Calu3 (cell line): ENCODE measurements at regions not wholly inside any gene's neighbourhood (a gene's known extent, or its start where the extent isn't known, plus 50 kb on each side); places are given as distances from the start of the nearest gene placed in this dataset.

Source experiments
- BruUV-seq: library from RNA; stranded (reverse); fragments of 400-500 nt; replicated peaks from 2 replicates; lab custom pipeline; 2021; lab: Mats Ljungman, UMichigan
- CTCF ChIA-PET: fragments of 300-600 bp; sonication (Branson Sonifier 250); formaldehyde crosslinking; loops from one replicate; lab custom pipeline; 2022; ENCODE audit warnings: antibody characterized with exemption; lab: Charles Lee
- DNase-seq: peaks from one replicate; pipeline ENCODE4 v3.0.0; 2022
- H3K27ac Mint-ChIP-seq: one replicate; pipeline ENCODE4 v1.8.0; 2022; ENCODE audit warnings: mixed read lengths; ENCODE audit not compliant: unreplicated experiment
- H3K27me3 Mint-ChIP-seq: one replicate; pipeline ENCODE4 v1.8.0; 2022; ENCODE audit warnings: mixed read lengths; ENCODE audit not compliant: unreplicated experiment
- H3K36me3 Mint-ChIP-seq: one replicate; pipeline ENCODE4 v1.8.0; 2022; ENCODE audit warnings: mild to moderate bottlenecking, moderate library complexity, mixed read lengths; ENCODE audit not compliant: insufficient read depth, unreplicated experiment
- H3K4me1 Mint-ChIP-seq: one replicate; pipeline ENCODE4 v1.8.0; 2022; ENCODE audit warnings: mild to moderate bottlenecking, low read depth, mixed read lengths; ENCODE audit not compliant: unreplicated experiment
- H3K4me3 Mint-ChIP-seq: one replicate; pipeline ENCODE4 v1.8.0; 2022; ENCODE audit warnings: mild to moderate bottlenecking, low read depth, moderate library complexity, mixed read lengths; ENCODE audit not compliant: unreplicated experiment
- H3K9me3 Mint-ChIP-seq: one replicate; pipeline ENCODE4 v1.8.0; 2022; ENCODE audit warnings: low read depth, mixed read lengths; ENCODE audit not compliant: unreplicated experiment
- CTCF ChIP-seq: fragments of 200-600 bp; IDR thresholded peaks from one replicate; pipeline ENCODE4 v1.8.0; 2022; ENCODE audit warnings: antibody characterized with exemption; ENCODE audit not compliant: unreplicated experiment
- intact Hi-C: fragments of 100-400 bp; cut with micrococcal nuclease; formaldehyde crosslinking; loops from one replicate; pipeline ENCODE4 v1.10.0; 2022; ENCODE audit not compliant: unreplicated experiment

GRCh38 chr9:119803679-119804078 is 434.4 kb upstream of the BRINP1 start:
- DNase-seq: no peak
- no peaks in the 10 kb centered on the region for H3K36me3 Mint-ChIP-seq
- no peaks in the 10 kb centered on the region for H3K27me3 Mint-ChIP-seq
- intact Hi-C loops: no loop called here
- no TSS peak for BruUV-seq
- TF ChIP-seq CTCF: no peak
- H3K4me1 Mint-ChIP-seq: no peaks in the 10 kb centered on the region
- H3K9me3 Mint-ChIP-seq: peaks cover 5% of the 10 kb centered on the region
- H3K27ac Mint-ChIP-seq: no peak overlapping the region
- CTCF ChIA-PET: no interaction called here
- no peak overlapping the region for H3K4me3 Mint-ChIP-seq

- no peak overlapping the region for H3K27ac Mint-ChIP-seq
- CTCF ChIA-PET: no interaction called here
- peaks cover 5% of the 10 kb centered on the region for H3K9me3 Mint-ChIP-seq
- no peak for TF ChIP-seq CTCF
- H3K4me3 Mint-ChIP-seq: no peak overlapping the region
- no TSS peak for BruUV-seq
- H3K36me3 Mint-ChIP-seq: no peaks in the 10 kb centered on the region
- intact Hi-C loops: no loop called here
- no peak for DNase-seq
- H3K4me1 Mint-ChIP-seq: no peaks in the 10 kb centered on the region
- H3K27me3 Mint-ChIP-seq: no peaks in the 10 kb centered on the region
These were observed 433.4 kb upstream of the BRINP1 start for GRCh38 chr9:119802621-119803020.

GRCh38 chr9:119802133-119802532 is 432.9 kb upstream of the BRINP1 start:
- no peak for DNase-seq
- intact Hi-C loops: no loop called here
- H3K9me3 Mint-ChIP-seq: peaks cover 5% of the 10 kb centered on the region
- no peak overlapping the region for H3K4me3 Mint-ChIP-seq
- no peak for TF ChIP-seq CTCF
- H3K4me1 Mint-ChIP-seq: no peaks in the 10 kb centered on the region
- H3K27me3 Mint-ChIP-seq: no peaks in the 10 kb centered on the region
- no peaks in the 10 kb centered on the region for H3K36me3 Mint-ChIP-seq
- CTCF ChIA-PET: no interaction called here
- no TSS peak for BruUV-seq
- no peak overlapping the region for H3K27ac Mint-ChIP-seq

- no peak for TF ChIP-seq CTCF
- peaks cover 3% of the 10 kb centered on the region for H3K9me3 Mint-ChIP-seq
- BruUV-seq: no TSS peak
- H3K36me3 Mint-ChIP-seq: no peaks in the 10 kb centered on the region
- DNase-seq: no peak
- intact Hi-C loops: no loop called here
- H3K4me1 Mint-ChIP-seq: no peaks in the 10 kb centered on the region
- no peaks in the 10 kb centered on the region for H3K27me3 Mint-ChIP-seq
- no peak overlapping the region for H3K27ac Mint-ChIP-seq
- H3K4me3 Mint-ChIP-seq: no peak overlapping the region
- CTCF ChIA-PET: no interaction called here
These were observed 432.1 kb upstream of the BRINP1 start for GRCh38 chr9:119801311-119801710.

GRCh38 chr9:119795395-119795794 is 426.2 kb upstream of the BRINP1 start:
- intact Hi-C loops: no loop called here
- BruUV-seq: no TSS peak
- H3K4me3 Mint-ChIP-seq: no peak overlapping the region
- no peak for TF ChIP-seq CTCF
- H3K9me3 Mint-ChIP-seq: peaks cover 2% of the 10 kb centered on the region
- H3K4me1 Mint-ChIP-seq: no peaks in the 10 kb centered on the region
- no peak overlapping the region for H3K27ac Mint-ChIP-seq
- no peaks in the 10 kb centered on the region for H3K36me3 Mint-ChIP-seq
- no peak for DNase-seq
- CTCF ChIA-PET: no interaction called here
- no peaks in the 10 kb centered on the region for H3K27me3 Mint-ChIP-seq
